ENCODE measurements at regions not wholly inside any gene's neighbourhood (a gene's known extent, or its start where the extent isn't known, plus 50 kb on each side); places are given as distances from the start of the nearest gene placed in this dataset.

- intact Hi-C loops (cut with DNase I): no loop called here
- H3K36me3 ChIP-seq: no peaks in the 10 kb centered on the region
- H3K9me3 ChIP-seq: no peaks in the 10 kb centered on the region
- H3K4me3 ChIP-seq: no peak overlapping the region
- no peak for TF ChIP-seq POLR2A (IDR thresholded peaks at IDR 0.05)
- no peak for TF ChIP-seq CTCF (IDR thresholded peaks at IDR 0.05)
- no peak overlapping the region for H3K27ac ChIP-seq
- H3K4me1 ChIP-seq: no peaks in the 10 kb centered on the region
- ATAC-seq: no peak
- DNase-seq: no peak
- no peaks in the 10 kb centered on the region for H3K27me3 ChIP-seq
These were observed 739.9 kb downstream of the SLC16A7 start for GRCh38 chr12:60335745-60336144.

DNA sequence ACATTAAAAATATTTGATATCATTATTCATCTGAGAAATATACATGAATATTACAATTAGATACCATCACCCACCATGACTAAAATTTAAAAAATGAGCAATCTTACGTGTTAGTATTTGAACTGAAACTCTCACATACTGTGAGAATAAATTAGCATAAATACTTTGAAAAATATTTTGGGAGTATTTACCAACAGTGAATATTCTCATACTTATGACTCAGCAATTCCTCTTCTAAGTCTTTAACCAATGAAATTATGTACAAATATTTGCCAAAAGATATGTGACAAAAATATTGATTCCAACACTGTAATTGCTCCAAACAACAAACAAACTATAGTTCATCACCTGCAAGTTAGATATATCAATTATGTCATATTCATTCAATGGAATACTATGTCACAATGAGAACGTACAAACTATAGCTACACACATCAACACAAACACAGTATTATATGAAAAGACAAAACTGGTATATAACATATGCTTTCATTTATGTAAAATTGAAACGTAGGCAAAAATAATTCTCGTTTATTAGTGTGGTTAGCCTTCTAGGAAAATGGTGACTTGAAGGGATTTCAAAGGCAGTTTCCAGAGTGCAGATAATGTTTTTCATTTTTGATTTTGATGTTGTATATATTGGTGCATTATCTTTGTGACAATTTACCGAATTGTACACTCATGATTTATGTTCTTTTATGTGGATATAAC is 742.2 kb downstream of the SLC16A7 start:
- Histone ChIP-seq H3K4me3 (no peak overlapping the region), H3K36me3 (no peaks in the 10 kb centered on the region), H3K9me3 (no peaks in the 10 kb centered on the region), H3K4me1 (no peaks in the 10 kb centered on the region), H3K27me3 (no peaks in the 10 kb centered on the region), H3K27ac (no peak overlapping the region)
- WGBS (ENCODE audit: insufficient coverage, low coverage, low lambda C conversion rate, missing lambda C conversion rate): 45% methylated on average over 5 of the region's 5 CpGs
- intact Hi-C loops (cut with DNase I): no loop called here
- no peak for DNase-seq
- ATAC-seq: no peak
- no peak for TF ChIP-seq POLR2A (IDR thresholded peaks at IDR 0.05)

GRCh38 chr12:60345442-60345841 is 749.6 kb downstream of the SLC16A7 start:
- no peak for DNase-seq
- 80% methylated on average over 1 of the region's 1 CpG for WGBS (ENCODE audit: insufficient coverage, low coverage, low lambda C conversion rate, missing lambda C conversion rate)
- H3K4me3 ChIP-seq: no peak overlapping the region
- intact Hi-C loops (cut with DNase I): no loop called here
- H3K27ac ChIP-seq: no peak overlapping the region
- no peaks in the 10 kb centered on the region for H3K27me3 ChIP-seq
- TF ChIP-seq CTCF (IDR thresholded peaks at IDR 0.05) (no peak), POLR2A (IDR thresholded peaks at IDR 0.05) (no peak)
- H3K9me3 ChIP-seq: no peaks in the 10 kb centered on the region
- H3K4me1 ChIP-seq: no peaks in the 10 kb centered on the region
- H3K36me3 ChIP-seq: no peaks in the 10 kb centered on the region
- ATAC-seq: no peak

DNA sequence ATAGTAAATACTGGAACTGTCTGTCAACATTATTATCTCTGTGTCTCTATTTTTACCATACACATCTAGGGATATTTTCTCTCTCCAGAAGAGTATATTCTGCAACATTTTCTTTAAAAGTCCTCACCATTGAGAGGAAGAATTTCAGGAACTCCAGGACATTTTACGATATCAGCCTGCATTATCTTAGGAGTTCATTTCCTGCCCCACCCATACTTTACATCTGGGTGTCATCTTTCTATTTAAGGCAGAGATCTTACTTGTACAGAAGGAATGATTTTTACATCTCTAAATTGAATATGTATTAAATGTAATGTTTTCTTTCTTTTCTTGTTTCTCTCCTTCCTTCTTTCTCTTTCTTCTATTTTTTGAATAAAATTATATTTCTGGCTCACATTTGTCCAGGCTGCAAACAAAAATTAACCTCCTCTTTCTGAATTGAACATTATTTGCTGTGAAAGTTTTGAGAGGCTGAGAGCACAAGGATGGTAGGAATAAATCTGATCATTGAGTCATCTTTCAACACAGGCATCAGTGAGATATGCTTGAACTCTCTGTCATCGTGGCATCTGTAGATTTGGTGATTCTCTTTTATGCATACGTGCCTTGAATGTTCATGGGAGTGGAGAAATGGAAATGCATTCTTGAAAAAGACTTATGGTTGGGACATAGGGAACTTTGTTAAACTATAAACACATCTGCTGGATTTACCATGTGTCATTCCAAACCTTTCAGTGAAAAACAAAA is 753.6 kb downstream of the SLC16A7 start:
- Histone ChIP-seq H3K4me3 (no peak overlapping the region), H3K4me1 (no peaks in the 10 kb centered on the region), H3K36me3 (no peaks in the 10 kb centered on the region), H3K27me3 (no peaks in the 10 kb centered on the region), H3K9me3 (no peaks in the 10 kb centered on the region), H3K27ac (no peak overlapping the region)
- DNase-seq: no peak
- intact Hi-C loops (cut with DNase I): no loop called here
- no peak for ATAC-seq
- WGBS (ENCODE audit: insufficient coverage, low coverage, low lambda C conversion rate, missing lambda C conversion rate): 50% methylated on average over 3 of the region's 3 CpGs
- no peak for TF ChIP-seq POLR2A (IDR thresholded peaks at IDR 0.05)

DNA sequence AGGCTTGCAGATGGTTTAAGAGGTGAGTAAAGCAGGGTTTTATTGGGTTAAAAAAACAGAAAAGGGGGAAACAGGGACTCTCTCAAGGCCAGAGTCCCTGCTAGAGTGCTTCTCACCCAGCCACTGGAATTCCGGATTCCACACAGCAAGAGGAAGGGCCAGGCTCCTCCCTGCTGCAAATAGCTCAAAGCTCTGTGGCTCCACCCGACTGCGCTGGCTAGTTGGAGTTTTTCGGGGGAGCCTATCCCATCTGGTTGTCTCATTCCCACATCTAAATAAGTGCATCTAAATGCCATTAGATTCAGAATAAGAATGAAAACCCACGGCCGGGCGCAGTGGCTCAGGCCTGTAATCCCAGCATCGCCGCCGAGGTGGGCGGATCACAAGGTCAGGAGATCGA is 791.5 kb downstream of the SLC16A7 start:
- DNase-seq (no peak), ATAC-seq (no peak)
- 93% methylated on average over 11 of the region's 12 CpGs for WGBS (ENCODE audit: insufficient coverage, low coverage, low lambda C conversion rate, missing lambda C conversion rate)

More for the DNA sequence above, 791.5 kb downstream of the SLC16A7 start:
- no peak overlapping the region for H3K4me3 ChIP-seq
- no peaks in the 10 kb centered on the region for H3K4me1 ChIP-seq
- intact Hi-C loops (cut with DNase I): no loop called here
- no peak for TF ChIP-seq POLR2A (IDR thresholded peaks at IDR 0.05)
- no peak for TF ChIP-seq CTCF (IDR thresholded peaks at IDR 0.05)
- no peak overlapping the region for H3K27ac ChIP-seq
- H3K9me3 ChIP-seq: no peaks in the 10 kb centered on the region
- H3K27me3 ChIP-seq: no peaks in the 10 kb centered on the region
- no peaks in the 10 kb centered on the region for H3K36me3 ChIP-seq

All from right lobe of liver (tissue), 6 donors.